ENCODE measurements at regions not wholly inside any gene's neighbourhood (a gene's known extent, or its start where the extent isn't known, plus 50 kb on each side); places are given as distances from the start of the nearest gene placed in this dataset.
"Not testable (repeated sequence)": the region's sequence is repeated elsewhere in the genome, so short reads cannot be mapped to it uniquely, and the experiment has no call there.

GRCh38 chr18:28281400-28281799 lies 104.5 kb upstream of the CDH2 start:
- no peak for DNase-seq (ENCODE audit: low spot score)

- no peak for DNase-seq (ENCODE audit: low spot score)
These were observed 92.8 kb upstream of the CDH2 start for GRCh38 chr18:28269750-28270149.

GRCh38 chr18:28267878-28268625 lies 91.1 kb upstream of the CDH2 start:
- peak; percentile 7 for DNase-seq (ENCODE audit: low spot score)

GRCh38 chr18:28267276-28267675 lies 90.3 kb upstream of the CDH2 start:
- no peak for DNase-seq (ENCODE audit: low spot score)

GRCh38 chr18:28256166-28256565 lies 79.2 kb upstream of the CDH2 start:
- DNase-seq (ENCODE audit: low spot score), result no peak

GRCh38 chr18:28248653-28249052 lies 71.7 kb upstream of the CDH2 start:
- DNase-seq (ENCODE audit: low spot score), result no peak

- DNase-seq (ENCODE audit: low spot score), result not testable (repeated sequence)
These were observed 63.7 kb upstream of the CDH2 start for GRCh38 chr18:28240626-28241025.

GRCh38 chr18:28236487-28236886 lies 59.6 kb upstream of the CDH2 start:
- DNase-seq (ENCODE audit: low spot score), result no peak

All from RKO (cell line).